LoVo (cell line): ENCODE measurements at regions not wholly inside any gene's neighbourhood (a gene's known extent, or its start where the extent isn't known, plus 50 kb on each side); places are given as distances from the start of the nearest gene placed in this dataset.
"Not testable (repeated sequence)": the region's sequence is repeated elsewhere in the genome, so short reads cannot be mapped to it uniquely, and the experiment has no call there.

Source experiments
- DNase-seq: peaks from one replicate; pipeline ENCODE4 v3.0.0-alpha.2; 2016; ENCODE audit warnings: low spot score

DNA sequence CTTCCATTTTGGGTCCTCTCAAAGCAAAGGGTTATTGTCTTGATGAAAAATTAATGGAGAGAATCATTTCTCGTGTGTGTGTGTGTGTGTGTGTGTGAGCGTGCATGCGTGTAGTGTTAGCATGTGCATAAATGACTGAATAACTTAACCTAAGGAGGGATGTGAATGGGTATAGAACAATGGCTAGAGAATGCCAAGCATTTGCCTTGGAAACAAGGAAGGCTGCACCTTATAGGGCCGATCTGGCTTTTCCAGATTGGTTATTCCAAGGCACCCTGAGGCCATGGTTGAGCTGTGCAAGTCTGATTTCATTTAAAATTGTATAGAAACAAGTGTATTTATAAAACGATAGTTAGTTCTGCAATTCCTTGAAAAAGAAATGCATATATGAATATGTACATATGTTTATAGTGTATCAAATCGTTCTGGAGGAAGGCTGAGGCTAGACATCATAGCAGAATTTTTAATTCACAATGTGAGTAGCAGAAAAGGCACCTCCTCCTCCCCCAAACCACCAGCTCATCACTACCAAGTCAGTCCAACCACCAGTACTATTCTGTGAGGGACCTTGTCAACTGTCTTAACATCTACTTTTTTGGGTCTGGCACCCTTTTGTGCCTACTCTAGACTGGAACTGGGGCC is 322.7 kb upstream of the ISX start:
- no peak for DNase-seq

DNA sequence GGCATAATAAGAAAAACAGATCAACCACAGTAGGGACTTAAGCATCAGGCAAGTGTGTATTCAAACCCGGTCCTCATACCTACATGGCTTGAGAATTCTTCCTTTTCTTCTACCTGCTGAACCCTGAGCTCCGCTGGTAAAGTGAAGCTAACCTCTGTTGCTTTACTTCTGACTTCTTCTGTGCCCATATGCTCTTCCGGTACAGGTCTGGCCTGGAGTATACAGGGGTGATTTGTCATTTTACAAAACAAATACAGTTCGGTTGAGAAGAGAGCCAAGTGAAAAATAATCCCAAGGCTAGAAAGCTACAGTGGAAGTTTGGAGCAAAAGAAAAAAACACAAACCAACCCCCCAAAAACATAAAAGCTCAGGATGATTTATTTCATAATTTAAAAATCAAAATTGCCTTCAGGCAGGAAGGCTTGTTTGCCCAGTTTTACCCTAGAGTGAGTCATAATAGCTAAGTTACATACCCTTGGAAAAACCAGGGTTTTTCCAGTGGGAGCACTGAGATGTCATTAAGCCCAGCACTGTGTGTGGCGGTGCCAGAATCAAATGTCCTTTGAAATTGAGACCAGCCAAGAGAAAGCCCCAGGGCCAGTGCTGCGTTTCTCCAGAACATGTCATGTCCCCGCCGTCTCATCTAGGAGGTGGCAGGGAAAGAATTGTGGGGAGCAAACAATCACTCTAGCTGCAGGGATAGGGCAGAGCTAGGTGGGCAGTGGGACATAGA is 305.5 kb upstream of the ISX start:
- DNase-seq = no peak

DNA sequence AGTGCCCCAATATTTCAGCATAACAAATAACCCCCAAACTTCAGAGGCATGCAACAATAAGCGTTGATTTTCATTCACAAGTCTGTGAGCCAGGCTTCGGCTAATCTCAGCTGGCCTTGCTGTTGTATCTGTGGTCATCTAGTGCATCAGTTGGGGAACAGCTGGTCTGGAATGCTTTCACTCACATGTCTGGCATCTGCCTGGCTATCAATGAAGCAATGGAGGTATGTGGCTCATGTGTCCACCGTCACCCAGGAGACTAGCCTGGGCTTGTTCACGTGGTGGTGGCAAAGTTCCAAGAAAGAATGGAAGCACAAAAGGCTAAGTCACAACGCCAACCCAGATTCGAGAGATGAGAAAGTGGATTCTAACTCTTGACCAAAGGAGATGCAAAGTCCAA is 304.8 kb upstream of the ISX start:
- no peak for DNase-seq

DNA sequence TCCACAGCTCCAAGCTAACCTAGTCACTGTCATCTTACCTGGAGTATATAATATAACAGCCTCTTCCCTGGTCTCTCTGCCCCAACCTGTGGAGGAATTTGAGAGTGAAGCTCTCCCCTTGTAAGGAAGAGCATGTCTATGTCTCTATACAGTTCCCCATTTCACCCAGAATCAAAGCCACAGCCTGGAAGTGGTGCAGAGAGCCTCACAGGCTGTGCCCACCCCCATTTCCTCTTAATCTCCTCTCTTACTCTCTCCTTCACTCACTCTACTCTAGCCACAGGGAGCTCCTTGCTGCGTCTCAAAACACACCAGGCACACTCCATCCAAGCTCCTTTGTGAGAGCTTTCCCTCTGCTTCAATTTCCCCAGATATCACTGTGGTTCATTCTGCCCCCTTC is 302.5 kb upstream of the ISX start:
- no peak for DNase-seq

DNA sequence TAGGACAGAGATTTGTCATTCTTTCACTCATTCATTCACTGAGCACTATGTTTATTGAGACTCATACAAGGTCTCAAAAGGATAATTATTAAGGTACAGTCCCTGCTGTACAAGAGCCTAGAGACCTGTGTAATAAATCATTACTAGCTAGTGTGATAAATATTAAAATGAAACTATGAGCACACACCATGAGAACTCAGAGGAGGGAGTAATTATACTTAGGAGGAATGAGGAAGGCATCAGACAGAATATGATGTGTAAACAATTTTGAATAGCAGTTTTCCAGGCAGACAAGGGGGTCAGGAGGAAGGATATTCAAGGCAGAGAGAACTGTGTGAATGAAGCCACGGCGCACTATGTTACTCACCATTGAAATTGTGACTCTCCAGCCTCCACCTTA is 300.8 kb upstream of the ISX start:
- no peak for DNase-seq

DNA sequence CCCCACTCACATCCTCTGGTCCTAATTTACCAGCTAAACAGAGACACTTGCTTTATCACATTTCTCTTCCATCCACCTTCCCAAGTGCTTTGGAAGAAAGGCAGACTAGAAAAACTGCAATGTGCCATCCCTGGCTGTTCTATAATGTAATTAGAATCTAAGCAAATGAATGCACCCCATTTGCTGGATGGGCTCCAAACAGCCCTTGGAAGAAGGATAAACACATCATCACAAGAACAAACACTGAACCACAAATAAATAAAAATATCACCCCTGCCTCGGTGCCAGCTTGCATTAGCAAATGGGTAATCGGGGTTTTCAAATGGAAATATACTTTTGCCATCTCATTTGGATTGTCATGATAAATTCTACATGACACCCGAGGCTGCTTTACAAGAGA is 296.6 kb upstream of the ISX start:
- DNase-seq = no peak

DNA sequence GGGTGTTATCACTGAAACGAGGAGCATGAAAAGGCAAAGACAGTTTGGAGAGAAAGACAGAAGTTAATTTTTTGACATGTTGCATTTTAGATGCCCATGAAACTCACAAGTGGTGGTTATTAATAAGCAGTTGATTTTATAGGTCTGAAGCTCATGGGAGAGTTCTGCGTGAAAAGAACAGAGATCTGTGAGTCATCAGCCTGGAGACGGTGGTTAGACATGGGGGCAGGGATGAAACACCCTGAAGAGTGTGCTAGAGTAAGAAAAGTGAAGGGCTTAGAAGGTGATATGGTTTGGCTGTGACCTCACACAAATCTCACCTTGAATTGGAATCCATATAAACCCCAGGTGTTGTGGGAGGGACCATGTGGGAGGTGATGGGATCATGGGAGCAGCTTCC is 289.1 kb upstream of the ISX start:
- DNase-seq = no peak

DNA sequence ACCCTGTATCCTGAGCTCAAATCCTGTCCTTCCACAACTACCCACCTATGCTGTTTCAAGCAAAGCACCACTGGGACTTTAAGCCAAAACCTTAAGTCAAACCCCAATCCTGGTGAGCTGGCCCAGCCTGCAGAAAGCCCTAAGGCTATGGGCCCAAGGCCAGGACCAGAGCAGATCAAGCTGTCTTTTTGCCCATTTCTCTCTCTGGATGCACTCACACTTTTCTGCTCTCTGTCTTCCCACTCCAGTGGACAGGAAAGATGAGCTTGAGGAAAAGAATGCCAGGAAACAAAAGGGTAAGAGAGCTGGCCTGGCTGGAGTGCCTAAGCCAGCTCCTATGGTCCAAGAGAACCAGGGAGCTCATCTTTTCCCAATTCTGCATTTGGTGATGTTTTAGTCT is 284.3 kb upstream of the ISX start:
- no peak for DNase-seq

DNA sequence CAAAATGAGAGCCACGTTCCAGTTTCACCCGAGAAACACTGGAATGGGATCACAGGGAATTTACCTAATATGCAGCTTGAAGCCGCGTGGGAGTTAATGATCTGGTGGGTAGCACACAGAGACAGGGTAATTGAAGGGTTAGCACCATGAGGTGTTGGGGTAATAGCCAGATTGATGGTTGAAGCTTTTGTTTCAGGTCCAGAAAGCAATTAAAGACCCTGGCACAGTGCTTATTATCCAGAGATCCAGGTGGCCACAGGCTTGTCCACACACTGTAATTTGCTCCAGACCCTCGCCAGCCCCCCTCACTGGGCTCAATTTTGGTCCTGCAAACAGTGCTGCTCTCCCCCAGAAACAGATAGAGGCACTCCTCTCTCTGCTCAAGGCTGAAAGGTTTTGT is 282.5 kb upstream of the ISX start:
- no peak for DNase-seq

DNA sequence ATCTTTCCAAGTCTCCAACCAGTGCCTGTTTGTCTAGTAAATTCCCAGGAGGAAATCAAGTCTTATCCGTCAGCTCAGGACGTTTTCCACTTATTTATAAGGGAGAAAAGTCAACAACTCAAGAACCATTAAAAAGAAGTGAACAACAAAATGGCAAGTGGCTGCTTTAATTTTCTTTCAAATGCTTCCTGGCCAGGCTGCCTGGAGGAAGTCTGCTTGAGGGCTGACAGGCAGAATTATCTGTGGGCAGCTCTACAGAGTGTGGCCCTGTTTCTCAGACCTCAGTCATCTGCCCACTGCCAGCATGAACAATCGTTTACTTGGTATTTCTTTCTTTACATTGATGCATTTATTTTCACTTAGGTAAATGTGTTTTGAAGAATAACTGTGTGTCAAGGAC is 281.9 kb upstream of the ISX start:
- no peak for DNase-seq

DNA sequence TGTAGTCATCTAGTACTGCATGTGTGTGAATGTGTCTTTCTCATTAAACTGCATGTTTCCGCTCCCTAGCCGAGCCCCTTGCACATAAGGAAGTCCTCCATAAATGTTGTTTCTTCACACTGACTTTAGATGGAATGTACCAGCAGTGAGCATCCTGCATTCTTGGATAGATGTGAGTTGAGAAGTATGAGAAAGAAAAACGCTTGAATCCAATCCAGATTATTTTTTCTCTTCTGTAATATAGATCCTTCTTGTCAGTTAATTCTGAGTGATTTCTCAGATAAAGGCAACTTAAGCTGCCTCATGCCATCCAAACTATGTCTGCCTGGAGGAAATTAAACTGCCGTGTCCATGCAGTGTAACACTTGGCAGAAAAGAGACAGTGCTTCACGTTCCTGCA is 268.1 kb upstream of the ISX start:
- no peak for DNase-seq

DNA sequence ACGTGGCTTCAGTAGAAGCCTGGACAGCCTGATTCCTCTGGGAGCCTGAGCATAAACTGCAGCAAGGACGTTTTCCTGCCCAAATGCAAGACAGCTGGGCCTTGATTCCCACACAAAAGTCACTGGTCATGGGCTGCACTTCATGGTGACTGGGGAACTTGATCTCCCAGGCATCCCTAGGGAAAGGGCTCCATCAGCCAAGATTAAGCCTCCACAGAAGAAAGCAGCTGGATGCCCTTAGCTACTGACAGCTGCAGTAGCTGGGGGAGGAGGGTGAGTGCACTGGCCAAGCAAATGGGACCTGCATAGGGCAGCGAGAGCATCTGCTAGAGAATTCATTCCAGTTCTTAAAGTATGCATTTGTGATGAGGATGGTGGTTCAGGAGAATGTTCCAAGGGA is 267.4 kb upstream of the ISX start:
- no peak for DNase-seq

DNA sequence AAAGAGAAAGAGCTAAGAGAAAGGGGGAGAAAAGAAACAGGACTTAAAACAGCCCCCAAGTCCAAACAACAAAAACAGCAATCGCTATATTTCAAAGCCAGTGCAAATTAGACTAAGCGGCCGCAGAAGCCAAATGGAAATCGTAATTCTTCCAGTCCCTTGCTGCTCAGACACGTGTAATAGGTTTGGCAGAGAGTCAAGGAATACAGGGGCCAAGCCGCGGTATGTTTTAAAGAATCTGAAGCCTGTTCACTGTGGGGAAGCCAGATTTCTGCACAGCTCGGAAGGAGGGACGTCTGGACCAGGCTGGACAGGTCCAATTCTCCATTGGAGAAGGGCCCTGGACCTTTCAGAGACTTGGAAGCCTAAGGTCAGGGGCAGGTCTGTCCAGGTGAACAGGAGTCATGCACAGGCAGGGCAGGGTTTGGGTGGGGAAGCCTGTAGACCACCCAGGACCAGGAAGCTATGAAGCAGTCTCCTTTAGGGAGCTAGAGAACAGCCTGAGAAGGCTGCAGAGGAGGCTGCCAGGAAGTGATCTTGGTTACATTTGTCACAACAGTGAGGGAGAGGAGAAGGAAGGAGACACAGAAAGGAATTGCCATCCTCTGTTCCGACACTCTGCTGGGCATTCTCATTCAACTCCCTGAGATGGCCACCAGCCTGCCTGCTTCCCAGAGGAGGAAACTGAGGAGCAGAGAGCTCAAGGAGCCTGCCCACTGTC is 265.5 kb upstream of the ISX start:
- no peak for DNase-seq

DNA sequence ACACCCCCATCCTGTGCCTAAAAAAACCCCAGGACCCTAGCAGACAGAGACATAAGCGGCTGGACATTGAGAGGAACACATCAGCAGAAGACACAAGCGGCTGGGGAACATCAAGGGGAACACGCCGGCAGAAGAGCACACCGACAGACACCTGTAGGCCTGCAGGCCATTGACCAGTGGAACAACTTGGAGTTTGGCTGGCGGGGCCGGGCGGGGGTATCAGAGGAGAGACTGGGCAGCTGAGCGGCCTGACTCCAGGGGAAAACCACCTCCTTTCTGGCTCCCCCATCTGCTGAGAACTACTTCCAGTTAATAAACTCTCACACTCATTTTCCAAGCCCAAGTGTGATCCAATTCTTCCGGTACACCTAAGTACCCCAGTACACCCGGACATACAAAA is 264.7 kb upstream of the ISX start:
- no peak for DNase-seq

DNA sequence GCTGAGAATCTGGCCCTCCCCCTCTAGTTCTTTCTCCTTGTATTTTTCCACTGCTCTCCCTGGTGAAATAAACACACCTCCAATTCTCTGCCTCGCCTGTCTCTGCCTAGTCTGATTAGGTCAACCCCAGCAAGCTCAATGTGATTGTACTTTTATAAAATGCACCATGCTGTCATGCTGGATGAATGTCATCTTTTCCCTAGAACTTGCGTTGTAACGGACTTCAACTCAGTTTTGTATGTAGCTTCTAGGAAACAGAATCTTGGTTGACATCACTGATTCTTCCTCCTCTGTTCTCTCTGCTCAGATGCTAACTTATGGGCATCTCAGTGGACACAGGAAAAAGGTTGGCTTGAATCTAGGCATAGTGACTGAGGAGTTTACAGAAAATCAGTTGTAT is 261.9 kb upstream of the ISX start:
- DNase-seq = no peak

DNA sequence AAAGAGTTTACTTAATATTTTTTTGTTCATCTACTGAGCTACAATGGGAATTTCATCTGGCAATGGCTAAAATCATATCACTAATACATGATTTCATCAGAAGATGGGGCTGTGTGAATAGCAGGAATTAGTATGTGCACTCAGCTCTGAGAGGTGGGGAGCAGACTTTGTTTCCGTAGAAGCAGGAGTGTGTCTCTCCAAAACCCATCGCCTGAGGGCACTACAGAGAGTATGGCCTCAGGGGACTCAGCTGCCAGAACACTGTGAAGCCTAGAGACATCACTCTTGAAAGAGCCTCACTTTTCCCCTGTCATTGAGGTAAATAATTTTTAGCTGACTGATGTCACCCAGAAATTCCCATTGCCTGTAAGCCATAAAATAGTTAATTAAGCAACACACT is 261.4 kb upstream of the ISX start:
- no peak for DNase-seq

DNA sequence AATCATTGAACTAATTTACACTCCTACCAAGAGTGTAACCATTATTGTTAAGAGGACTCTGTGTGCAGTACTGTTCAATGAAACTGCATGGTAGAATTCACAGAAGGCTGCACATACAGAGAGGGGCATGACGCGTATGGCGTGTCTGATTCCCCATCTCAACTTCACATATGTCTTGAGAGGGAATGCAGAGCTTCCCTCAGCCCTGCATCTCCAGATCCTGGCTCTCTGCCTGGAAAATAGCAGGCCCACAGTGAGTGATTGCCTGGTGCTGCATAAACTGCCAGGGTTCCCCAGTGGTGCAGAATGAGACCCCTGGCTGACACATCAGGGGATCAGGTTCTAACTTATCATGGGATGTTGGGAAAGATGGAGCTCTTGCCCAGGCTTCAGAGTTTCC is 260.2 kb upstream of the ISX start:
- DNase-seq = no peak

DNA sequence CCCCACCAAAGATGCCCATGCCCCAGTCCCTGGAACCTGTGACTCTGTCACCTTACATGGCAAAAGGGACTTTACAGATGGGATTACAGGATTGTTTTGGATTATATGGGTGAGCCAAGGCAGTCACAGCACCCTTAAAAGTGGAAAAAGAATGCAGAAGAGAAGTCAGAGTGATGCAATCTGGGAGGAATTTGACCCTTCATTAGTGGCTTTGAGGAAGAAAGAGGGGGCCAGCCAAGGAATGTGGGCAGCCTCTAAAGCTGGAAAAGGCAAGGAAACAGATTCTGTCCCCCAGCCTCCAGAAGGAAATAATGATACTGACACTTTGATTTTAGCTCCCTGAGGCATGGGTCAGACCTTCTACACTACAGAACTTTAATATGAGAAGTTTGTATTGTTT is 257.3 kb upstream of the ISX start:
- no peak for DNase-seq

DNA sequence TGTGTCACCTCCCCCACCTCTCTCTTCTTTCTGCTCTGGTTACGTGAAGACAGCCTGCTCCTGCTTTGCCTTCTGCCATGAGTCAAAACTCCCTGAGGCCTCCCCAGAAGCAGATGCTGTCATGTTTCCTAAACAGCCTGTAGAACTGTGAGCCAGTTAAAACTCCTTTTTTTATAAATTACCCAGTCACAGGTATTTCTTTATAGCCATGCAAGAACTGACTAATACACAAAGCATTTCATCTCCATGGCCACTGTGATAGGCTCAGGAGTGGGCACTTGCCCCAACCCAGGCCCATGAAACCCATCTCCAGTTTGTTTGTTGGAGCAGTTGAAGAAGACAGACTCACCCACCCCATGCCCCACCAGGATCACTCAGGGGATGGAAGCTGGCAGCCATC is 253.3 kb upstream of the ISX start:
- no peak for DNase-seq

DNA sequence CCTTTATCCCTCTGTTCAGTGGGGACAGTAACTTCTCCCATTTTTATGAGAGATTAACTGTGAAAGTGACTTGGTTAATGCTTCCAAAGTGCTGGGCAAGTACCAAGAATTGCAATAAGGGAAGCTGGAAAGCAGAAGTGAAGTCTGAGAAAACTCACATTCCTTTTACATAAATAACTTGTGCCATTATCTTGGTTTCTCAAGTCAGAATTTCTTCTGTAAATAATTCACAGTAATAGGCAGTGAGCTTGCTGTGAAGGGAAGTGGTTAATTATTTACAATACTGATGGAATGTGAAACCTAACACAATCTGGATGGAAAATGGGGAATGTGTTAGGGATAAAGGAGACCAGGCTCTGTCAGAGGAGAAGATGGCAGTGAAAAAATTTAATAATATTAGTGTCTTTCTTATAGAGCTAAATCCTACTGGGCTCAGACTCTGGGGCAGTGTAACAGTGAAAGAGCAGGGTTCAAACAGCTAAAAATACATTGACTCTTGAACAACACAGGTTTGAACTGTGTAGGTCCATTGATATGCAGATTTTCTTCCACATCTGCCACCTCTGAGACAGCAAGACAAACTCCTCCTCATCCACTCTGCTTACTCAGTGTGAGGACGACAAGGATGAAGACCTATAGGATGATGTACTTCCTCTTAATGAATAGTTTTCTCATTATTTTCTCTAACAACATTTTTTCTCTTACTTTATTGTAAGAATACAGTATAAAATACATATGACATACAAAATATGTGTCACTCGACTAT is 251.5 kb upstream of the ISX start:
- no peak for DNase-seq

DNA sequence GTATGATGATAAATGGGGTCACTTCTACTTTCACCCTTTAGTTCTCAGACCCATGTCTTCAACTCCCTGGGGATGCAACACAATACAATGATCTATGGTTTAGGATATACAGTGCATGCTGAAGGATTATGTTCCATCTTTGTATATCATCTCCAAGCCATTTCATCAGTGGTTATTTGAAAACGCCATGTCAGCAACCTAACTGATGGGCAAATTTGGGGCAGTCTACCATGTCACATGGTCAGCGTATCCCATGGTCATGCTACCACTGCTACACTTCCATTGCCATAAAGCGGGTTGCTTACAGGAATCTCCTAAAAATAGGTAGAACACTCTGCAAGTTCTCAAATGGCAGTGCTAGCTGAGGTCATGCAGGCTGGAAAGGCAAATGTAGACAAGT is 236.5 kb upstream of the ISX start:
- no peak for DNase-seq

DNA sequence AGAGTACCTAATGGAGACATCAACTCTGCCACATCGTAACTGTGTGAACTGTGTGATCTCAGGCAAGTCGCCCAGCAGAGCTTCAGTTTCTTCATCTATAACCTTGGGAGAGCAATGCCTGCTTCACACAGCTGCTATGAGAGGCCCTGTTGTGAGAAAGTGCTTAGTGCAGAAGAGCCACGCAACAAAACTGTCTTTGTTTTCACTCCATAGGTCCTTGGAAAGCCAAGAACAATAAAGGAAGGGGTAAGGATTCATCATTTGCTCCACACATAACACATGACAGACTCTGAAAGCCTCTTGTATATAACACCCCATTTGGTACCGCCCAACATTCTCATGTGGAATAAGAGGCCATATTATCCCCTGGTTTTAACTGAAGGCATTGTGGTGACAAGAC is 231.9 kb upstream of the ISX start:
- no peak for DNase-seq

DNA sequence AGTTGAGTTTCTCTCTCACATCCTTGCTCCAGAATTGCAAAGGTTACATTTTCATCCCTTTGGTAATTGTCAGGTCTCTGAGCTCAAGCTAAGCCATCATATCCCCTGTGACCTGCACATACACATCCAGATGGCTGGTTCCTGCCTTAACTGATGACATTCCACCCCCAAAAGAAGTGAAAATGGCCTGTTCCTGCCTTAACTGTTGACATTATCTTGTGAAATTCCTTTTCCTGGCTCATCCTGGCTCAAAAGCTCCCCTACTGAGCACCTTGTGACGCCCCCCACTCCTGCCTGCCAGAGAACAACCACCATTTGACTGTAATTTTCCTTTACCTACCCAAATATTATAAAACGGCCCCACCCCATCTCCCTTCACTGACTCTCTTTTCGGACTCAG is 231.4 kb upstream of the ISX start:
- not testable (repeated sequence) for DNase-seq
